ENCODE measurements at regions not wholly inside any gene's neighbourhood (a gene's known extent, or its start where the extent isn't known, plus 50 kb on each side); places are given as distances from the start of the nearest gene placed in this dataset.

DNA sequence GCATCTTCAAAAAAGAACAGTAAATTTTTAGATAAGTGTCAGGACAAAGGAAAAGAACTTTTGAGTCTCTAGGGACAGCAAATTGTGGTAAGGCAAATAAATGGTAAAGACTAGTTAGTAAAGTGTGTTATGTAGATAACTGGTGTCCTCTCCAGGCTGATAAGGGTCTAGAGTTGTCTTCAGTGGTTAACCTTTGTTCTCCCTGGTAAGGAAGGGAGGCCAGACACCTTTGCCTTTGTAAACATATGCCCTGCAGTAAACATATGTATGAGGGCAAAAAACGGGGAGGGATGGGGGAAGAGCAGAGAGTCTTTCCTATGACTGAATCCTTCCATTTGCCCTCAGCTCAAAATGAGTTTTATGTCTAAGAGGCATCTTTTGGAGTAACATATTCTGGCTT is 384.6 kb downstream of the HNRNPD start:
- H3K36me3 ChIP-seq: no peaks in the 10 kb centered on the region
- no peak for ATAC-seq

DNA sequence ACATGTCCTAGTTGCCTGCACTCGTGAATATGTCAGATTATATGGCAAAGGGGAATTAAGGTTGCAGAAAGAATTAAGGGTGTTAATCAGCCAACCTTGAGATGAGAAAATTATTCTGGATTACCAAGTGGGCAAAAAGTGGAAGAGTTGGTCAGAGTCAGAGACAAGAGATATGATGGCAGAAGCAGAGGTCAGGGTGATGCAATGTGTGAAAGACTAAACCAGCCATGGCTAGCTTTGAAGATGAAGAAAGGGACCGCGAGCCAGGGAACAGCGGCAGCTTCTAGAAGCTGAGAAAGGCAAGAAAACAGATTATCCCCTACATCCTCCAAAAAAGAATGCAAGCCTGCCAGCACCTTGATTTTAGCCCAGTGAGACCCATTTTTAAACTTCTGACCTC is 385.6 kb downstream of the HNRNPD start:
- no peaks in the 10 kb centered on the region for H3K36me3 ChIP-seq
- H3K4me3 ChIP-seq: no peak overlapping the region
- intact Hi-C loops (cut with DNase I): no loop called here
- TF ChIP-seq CTCF (IDR thresholded peaks at IDR 0.05): no peak
- H3K27me3 ChIP-seq (ENCODE audit: low read depth): no peaks in the 10 kb centered on the region
- ATAC-seq: no peak
- H3K4me1 ChIP-seq: no peaks in the 10 kb centered on the region
- no peak overlapping the region for H3K27ac ChIP-seq
- no peaks in the 10 kb centered on the region for H3K9me3 ChIP-seq
- no peak for DNase-seq

More for the DNA sequence above, 384.6 kb downstream of the HNRNPD start:
- Histone ChIP-seq H3K4me1 (no peaks in the 10 kb centered on the region), H3K4me3 (no peak overlapping the region), H3K9me3 (no peaks in the 10 kb centered on the region), H3K27ac (no peak overlapping the region), H3K27me3 (ENCODE audit: low read depth) (no peaks in the 10 kb centered on the region)
- no peak for TF ChIP-seq CTCF (IDR thresholded peaks at IDR 0.05)
- DNase-seq: no peak
- intact Hi-C loops (cut with DNase I): no loop called here

- no peaks in the 10 kb centered on the region for H3K4me1 ChIP-seq
- no peaks in the 10 kb centered on the region for H3K36me3 ChIP-seq
- H3K4me3 ChIP-seq: no peak overlapping the region
- intact Hi-C loops (cut with DNase I): no loop called here
- no peaks in the 10 kb centered on the region for H3K9me3 ChIP-seq
- no peak for DNase-seq
- ATAC-seq: no peak
- no peak overlapping the region for H3K27ac ChIP-seq
- no peaks in the 10 kb centered on the region for H3K27me3 ChIP-seq (ENCODE audit: low read depth)
- TF ChIP-seq CTCF (IDR thresholded peaks at IDR 0.05): no peak
These were observed 389.0 kb downstream of the HNRNPD start for GRCh38 chr4:81984746-81985145.

DNA sequence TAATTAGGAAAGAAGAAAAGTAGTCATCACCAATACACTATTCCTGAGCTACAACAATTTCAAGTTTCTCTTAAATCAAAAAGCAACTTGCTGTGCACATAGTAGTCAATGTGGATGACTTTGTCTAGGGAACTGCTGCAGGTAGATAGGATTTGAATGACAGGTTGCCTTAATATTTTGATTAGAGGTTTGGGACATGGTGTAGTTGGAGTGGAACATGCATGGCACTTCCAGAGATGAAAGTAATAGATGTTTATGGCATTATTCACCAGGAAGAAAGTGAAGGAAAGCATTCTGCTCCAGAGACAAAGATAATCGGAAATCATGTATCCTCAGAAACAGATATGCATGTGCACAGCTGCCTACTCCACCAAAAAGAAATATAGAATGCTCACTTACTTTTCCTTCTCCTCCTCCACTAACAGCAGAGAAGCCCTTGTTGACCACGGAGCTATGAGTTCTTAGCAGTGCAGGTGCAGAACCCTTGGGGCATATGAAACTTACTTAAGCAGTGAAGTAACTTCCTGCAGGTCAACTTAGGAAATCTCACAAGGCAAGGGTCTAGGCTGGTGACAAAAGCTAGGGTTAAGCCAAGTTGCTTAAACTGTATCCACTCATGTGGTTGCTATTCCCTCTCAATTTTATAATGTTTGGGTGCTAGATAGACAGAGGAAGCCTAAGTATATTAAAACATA is 390.8 kb downstream of the HNRNPD start:
- H3K36me3 ChIP-seq: no peaks in the 10 kb centered on the region
- no peak overlapping the region for H3K27ac ChIP-seq
- ATAC-seq (no peak), DNase-seq (no peak)
- TF ChIP-seq CTCF (IDR thresholded peaks at IDR 0.05): no peak
- intact Hi-C loops (cut with DNase I): no loop called here
- H3K9me3 ChIP-seq: no peaks in the 10 kb centered on the region
- no peak overlapping the region for H3K4me3 ChIP-seq
- no peaks in the 10 kb centered on the region for H3K27me3 ChIP-seq (ENCODE audit: low read depth)
- no peaks in the 10 kb centered on the region for H3K4me1 ChIP-seq

- Histone ChIP-seq H3K9me3 (no peaks in the 10 kb centered on the region), H3K4me1 (no peaks in the 10 kb centered on the region), H3K4me3 (no peak overlapping the region), H3K27ac (no peak overlapping the region), H3K36me3 (no peaks in the 10 kb centered on the region), H3K27me3 (ENCODE audit: low read depth) (no peaks in the 10 kb centered on the region)
- DNase-seq: no peak
- ATAC-seq: no peak
- no peak for TF ChIP-seq CTCF (IDR thresholded peaks at IDR 0.05)
- intact Hi-C loops (cut with DNase I): no loop called here
These were observed 392.6 kb downstream of the HNRNPD start for GRCh38 chr4:81981218-81981617.
